ENCODE measurements at regions not wholly inside any gene's neighbourhood (a gene's known extent, or its start where the extent isn't known, plus 50 kb on each side); places are given as distances from the start of the nearest gene placed in this dataset.

DNA sequence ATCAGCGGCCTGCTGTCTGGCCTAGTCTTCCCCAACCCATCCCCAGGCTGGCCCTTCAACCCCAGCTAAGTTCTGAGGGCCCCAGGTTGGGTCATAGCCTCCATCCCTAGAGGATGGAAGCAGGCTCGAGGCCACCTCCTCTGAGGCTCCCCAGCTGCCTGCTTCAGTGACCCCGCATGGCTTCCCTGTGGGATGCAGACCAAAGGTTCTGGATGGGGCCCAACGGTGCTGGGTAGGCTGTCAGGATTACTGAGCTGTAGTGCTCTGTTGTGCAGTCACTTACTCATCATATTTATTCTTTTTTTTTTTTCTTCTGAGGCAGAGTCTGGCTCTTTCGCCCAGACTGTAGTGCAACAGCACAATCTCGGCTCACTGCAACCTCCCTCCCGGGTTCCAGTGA is 92.0 kb downstream of the IRF2BPL start:
- TF ChIP-seq EZH2 (IDR thresholded peaks at IDR 0.05; ENCODE audit: insufficient read depth, poor library complexity, severe bottlenecking): no peak
- no peak for TF ChIP-seq EZH2phosphoT487 (IDR thresholded peaks at IDR 0.05; ENCODE audit: insufficient read depth, low read depth)

All from GM23248 (cell line).